Glutamatergic neuron (in vitro differentiated cells): ENCODE measurements at regions not wholly inside any gene's neighbourhood (a gene's known extent, or its start where the extent isn't known, plus 50 kb on each side); places are given as distances from the start of the nearest gene placed in this dataset.

ENCODE experiments used
- DNase-seq: peaks from one replicate; pipeline ENCODE4 v3.0.0; 2022
- H3K27ac Mint-ChIP-seq: one replicate; pipeline ENCODE4 v1.8.0; 2020; ENCODE audit warnings: mild to moderate bottlenecking, mixed read lengths, inconsistent platforms; ENCODE audit not compliant: unreplicated experiment
- H3K27me3 Mint-ChIP-seq: one replicate; pipeline ENCODE4 v1.8.0; 2020; ENCODE audit warnings: mild to moderate bottlenecking, moderate library complexity, mixed read lengths, inconsistent platforms; ENCODE audit not compliant: unreplicated experiment
- H3K36me3 Mint-ChIP-seq: one replicate; pipeline ENCODE4 v1.8.0; 2020; ENCODE audit warnings: mild to moderate bottlenecking, mixed read lengths, inconsistent platforms; ENCODE audit not compliant: unreplicated experiment
- H3K4me1 Mint-ChIP-seq: one replicate; pipeline ENCODE4 v1.8.0; 2020; ENCODE audit warnings: mild to moderate bottlenecking, low read depth, mixed read lengths, inconsistent platforms; ENCODE audit not compliant: unreplicated experiment
- H3K4me3 Mint-ChIP-seq: one replicate; pipeline ENCODE4 v1.8.0; 2020; ENCODE audit warnings: mild to moderate bottlenecking, mixed read lengths, inconsistent platforms; ENCODE audit not compliant: unreplicated experiment
- H3K9me3 Mint-ChIP-seq: one replicate; pipeline ENCODE4 v1.8.0; 2020; ENCODE audit warnings: mild to moderate bottlenecking, moderate library complexity, mixed read lengths, inconsistent platforms; ENCODE audit not compliant: unreplicated experiment
- TF ChIP-seq, protein P1 (sequence below): fragments of 200-600 bp; sonication (generic); IDR thresholded peaks from one replicate; pipeline ENCODE4 v1.5.0; 2021; ENCODE audit not compliant: partially characterized antibody, unreplicated experiment

- no peak overlapping the region for H3K27ac Mint-ChIP-seq
- no peak for DNase-seq
- H3K9me3 Mint-ChIP-seq = no peaks in the 10 kb centered on the region
- TF ChIP-seq, protein P1, sequence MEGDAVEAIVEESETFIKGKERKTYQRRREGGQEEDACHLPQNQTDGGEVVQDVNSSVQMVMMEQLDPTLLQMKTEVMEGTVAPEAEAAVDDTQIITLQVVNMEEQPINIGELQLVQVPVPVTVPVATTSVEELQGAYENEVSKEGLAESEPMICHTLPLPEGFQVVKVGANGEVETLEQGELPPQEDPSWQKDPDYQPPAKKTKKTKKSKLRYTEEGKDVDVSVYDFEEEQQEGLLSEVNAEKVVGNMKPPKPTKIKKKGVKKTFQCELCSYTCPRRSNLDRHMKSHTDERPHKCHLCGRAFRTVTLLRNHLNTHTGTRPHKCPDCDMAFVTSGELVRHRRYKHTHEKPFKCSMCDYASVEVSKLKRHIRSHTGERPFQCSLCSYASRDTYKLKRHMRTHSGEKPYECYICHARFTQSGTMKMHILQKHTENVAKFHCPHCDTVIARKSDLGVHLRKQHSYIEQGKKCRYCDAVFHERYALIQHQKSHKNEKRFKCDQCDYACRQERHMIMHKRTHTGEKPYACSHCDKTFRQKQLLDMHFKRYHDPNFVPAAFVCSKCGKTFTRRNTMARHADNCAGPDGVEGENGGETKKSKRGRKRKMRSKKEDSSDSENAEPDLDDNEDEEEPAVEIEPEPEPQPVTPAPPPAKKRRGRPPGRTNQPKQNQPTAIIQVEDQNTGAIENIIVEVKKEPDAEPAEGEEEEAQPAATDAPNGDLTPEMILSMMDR = no peak
- no peaks in the 10 kb centered on the region for H3K27me3 Mint-ChIP-seq
- no peaks in the 10 kb centered on the region for H3K4me1 Mint-ChIP-seq
- H3K36me3 Mint-ChIP-seq = no peaks in the 10 kb centered on the region
- H3K4me3 Mint-ChIP-seq = no peak overlapping the region
These were observed 140.8 kb downstream of the PCDH7 start for GRCh38 chr4:30860978-30861377.

GRCh38 chr4:30862196-30862595 lies 142.0 kb downstream of the PCDH7 start:
- peaks cover 2% of the 10 kb centered on the region for H3K4me1 Mint-ChIP-seq
- no peak overlapping the region for H3K4me3 Mint-ChIP-seq
- TF ChIP-seq, protein P1 = no peak
- no peak overlapping the region for H3K27ac Mint-ChIP-seq
- H3K27me3 Mint-ChIP-seq = no peaks in the 10 kb centered on the region
- H3K9me3 Mint-ChIP-seq = no peaks in the 10 kb centered on the region
- DNase-seq = no peak
- H3K36me3 Mint-ChIP-seq = no peaks in the 10 kb centered on the region

GRCh38 chr4:30863021-30863420 lies 142.9 kb downstream of the PCDH7 start:
- Mint-ChIP-seq H3K4me1 (peaks cover 2% of the 10 kb centered on the region), H3K27me3 (no peaks in the 10 kb centered on the region), H3K36me3 (no peaks in the 10 kb centered on the region), H3K4me3 (no peak overlapping the region), H3K27ac (no peak overlapping the region), H3K9me3 (no peaks in the 10 kb centered on the region)
- no peak for DNase-seq
- TF ChIP-seq, protein P1 = no peak

GRCh38 chr4:30865691-30866090 lies 145.5 kb downstream of the PCDH7 start:
- Mint-ChIP-seq H3K27ac (no peak overlapping the region), H3K36me3 (no peaks in the 10 kb centered on the region)

DNA sequence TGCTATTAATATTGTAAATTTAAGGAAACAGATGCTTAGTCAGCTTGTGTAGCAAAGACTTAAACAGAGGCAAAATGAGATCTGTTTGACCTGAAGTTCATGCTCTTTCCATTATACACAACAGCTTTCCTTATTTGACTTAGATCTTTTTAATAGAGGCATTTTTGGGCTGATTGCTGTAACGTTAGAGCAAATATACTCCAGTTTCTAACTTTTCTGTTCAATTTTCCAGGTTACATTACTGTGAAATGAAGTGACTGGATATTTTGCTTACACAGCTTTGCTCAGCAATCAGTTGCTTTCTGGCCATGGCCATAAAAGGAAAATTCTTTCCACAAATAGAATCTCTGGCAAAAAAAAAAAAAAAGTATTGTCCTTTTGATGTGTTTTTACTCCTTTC lies 146.2 kb downstream of the PCDH7 start:
- TF ChIP-seq, protein P1 = no peak
- Mint-ChIP-seq H3K4me1 (peaks cover 2% of the 10 kb centered on the region), H3K4me3 (no peak overlapping the region), H3K36me3 (no peaks in the 10 kb centered on the region), H3K27ac (no peak overlapping the region), H3K9me3 (peaks cover 6% of the 10 kb centered on the region), H3K27me3 (peaks cover 3% of the 10 kb centered on the region)
- DNase-seq = no peak

More at GRCh38 chr4:30865691-30866090, 145.5 kb downstream of the PCDH7 start:
- Mint-ChIP-seq H3K27me3 (peaks cover 3% of the 10 kb centered on the region), H3K4me1 (peaks cover 2% of the 10 kb centered on the region), H3K4me3 (no peak overlapping the region), H3K9me3 (peaks cover 6% of the 10 kb centered on the region)
- TF ChIP-seq, protein P1 = no peak
- no peak for DNase-seq
